HG03139 (cell line): ENCODE measurements at regions not wholly inside any gene's neighbourhood (a gene's known extent, or its start where the extent isn't known, plus 50 kb on each side); places are given as distances from the start of the nearest gene placed in this dataset.
"Not testable (repeated sequence)": the region's sequence is repeated elsewhere in the genome, so short reads cannot be mapped to it uniquely, and the experiment has no call there.

ENCODE experiments used
- ATAC-seq: cut with Tn5 transposase; IDR thresholded peaks from one replicate; pipeline ENCODE4 v1.9.1; 2021; ENCODE audit not compliant: unreplicated experiment

DNA sequence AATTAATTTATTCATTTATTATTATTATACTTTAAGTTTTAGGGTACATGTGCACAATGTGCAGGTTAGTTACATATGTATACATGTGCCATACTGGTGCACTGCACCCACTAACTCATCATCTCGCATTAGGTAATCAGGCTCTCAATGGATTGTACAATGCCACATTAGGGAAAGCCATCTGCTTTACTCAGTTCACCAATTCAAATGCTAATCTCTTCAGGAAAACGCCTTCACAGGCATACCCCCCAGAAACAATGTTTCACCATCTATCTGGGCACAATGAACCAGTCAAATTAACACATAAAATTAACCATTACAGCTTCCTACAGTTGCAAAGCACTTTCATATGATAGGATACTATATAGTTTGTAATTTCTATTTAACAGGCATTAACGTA is 84.8 kb upstream of the DNAJC10 start:
- ATAC-seq: no peak

DNA sequence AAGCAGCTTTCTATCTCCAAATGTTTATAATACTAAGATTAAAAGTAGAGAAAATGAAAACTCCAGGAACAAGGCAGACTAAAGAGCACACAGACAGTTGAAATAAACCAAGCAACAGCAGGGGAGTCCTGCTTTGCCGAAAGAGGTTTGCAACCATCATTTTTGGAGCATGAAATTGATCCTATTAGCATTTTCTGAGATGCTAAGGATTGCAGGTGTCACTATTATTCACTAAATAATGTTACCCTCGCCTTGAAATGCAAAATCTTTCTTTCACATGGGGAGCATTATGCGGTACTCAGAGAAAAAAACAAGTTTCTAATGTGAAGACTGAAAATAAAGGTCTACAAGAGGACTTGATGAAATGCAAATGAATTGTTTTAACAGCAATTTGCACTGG is 81.7 kb upstream of the DNAJC10 start:
- ATAC-seq: no peak

DNA sequence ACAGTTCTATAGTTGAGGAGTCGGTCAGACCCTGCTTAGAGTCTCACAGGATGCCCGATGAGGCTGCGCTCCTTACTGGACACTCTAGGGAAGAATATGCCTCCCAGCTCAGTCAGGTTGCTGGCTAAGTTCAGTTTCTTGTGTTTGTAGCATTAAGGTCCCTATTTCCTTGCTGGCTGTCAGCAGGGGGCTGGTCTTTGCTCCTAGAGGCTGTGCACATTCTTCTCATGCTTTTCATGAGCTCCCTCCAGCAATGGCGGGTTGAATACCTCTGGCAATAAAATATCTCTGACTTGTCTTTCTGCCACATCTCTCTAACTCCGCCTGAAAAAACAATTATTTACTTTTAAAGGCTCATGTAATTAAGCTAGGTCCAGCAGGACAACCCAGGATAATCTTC is 79.4 kb upstream of the DNAJC10 start:
- no peak for ATAC-seq

DNA sequence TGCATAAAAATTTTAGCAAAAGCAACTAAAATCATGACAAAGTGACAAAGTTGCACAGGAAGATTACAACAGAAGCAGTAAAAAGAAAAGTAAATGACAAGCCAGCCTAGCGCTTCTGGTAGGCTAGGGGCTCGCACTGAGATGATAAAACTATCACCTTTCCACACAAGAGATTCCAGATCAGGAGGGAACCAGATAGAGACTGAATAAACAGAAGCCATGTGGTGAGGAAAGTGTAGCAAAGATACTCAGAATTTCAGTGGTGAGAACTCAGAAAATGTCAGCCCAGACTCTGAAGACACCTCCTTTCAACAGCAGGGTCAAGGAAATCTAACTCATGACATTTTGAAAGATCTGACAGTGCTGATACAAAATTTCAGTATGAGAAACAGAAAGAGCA is 77.4 kb upstream of the DNAJC10 start:
- no peak for ATAC-seq

DNA sequence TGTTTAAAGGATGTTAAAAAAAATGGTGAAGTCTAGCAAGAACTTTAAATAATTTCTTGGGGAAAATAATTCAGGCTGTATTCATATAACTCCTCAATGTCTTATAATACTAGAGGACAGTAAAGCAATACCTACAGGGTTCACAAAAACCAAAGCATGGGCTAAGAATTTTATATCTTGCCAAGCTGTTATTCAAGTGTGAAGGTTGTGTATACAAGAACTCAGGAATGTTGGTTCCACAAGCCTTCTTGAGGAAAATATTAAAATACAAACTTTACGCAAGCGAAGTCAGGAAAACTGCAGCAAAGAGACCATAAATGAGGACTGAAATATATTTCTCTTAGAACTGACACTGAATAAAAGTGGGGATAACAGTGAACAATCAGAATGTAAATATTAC is 76.1 kb upstream of the DNAJC10 start:
- no peak for ATAC-seq

DNA sequence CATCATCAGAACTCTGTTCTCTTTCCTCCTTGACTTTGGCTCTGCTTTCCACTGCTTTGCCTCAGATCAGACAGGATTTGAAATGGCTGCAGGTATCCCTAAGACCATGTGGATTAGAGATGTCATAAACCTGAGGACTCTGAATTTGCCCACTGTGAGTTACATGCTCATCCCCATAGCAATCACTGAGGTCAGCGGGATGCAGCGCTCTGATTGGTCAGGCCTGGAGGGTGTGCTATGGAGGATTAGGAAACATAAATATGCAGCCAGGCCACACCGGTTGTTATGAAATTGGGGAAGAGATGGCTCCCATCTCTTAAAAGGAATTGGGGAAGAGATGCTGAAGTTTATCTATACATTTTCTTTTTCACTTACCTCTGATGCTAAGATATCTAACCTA is 73.7 kb upstream of the DNAJC10 start:
- ATAC-seq: peak; percentile 100

DNA sequence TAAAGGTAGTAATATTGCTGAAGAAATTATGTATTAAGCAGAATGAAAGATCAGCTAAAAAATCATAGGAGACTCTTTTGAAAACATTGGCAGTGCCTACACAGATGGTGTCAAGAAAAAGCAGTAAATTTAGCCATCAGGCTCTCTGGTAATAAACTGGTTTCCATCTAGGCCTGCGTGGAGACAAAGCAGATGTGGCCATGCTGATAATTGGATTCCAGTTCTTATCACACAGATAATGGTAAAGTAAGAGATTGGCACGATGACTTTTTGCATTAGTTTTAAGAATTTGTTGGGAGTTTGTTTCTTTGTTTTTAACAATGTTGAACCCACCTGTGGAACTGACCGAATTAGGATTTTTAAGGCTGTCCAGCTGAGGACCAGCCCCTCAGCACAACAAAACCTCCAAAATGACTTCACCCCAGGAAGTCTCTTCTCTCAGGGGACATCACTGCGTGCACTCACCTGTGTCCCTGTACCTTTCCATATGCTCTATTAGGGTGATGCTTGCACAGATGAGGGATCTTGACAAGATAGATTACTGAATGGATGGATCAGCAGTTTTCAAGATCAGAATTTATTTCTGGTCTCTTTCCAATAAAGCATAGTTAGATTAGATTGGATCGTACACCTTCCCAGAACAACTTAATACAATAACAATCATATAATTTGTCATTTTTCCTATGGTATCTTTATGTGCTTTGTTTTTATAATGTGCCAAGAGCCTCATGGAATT is 69.1 kb upstream of the DNAJC10 start:
- no peak for ATAC-seq

DNA sequence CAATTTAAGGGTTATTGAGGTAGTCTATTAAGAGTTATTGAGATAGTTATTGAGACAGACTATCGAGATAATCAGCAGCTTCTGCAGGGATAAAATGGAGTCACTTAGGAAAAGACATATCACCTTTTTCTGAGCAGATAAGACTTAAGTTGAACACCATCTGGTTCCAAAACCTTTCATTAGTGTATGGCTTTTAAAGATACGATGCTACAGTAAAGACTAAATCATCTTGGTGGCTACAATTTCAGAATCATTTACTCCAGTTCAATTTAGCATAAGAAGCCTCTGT is 68.6 kb upstream of the DNAJC10 start:
- no peak for ATAC-seq

DNA sequence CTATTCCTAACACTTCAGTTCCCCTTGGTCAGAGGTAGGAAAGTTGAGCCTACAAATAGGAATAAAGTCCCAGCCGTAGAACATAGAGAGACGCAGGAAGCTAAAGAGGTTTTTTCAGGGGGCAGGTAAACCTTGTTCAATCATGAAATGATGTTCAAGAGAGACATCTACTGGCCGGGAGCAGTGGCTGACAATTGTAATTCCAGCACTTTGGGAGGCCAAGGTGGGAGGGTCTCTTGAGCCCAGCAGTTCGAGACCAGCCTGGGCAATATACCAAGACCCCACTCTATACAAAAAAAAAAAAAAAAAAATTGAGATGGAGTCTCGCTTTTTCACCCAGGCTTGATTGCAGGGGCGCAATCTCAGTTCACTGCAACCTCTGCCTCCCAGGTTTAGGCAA is 66.7 kb upstream of the DNAJC10 start:
- ATAC-seq: no peak

DNA sequence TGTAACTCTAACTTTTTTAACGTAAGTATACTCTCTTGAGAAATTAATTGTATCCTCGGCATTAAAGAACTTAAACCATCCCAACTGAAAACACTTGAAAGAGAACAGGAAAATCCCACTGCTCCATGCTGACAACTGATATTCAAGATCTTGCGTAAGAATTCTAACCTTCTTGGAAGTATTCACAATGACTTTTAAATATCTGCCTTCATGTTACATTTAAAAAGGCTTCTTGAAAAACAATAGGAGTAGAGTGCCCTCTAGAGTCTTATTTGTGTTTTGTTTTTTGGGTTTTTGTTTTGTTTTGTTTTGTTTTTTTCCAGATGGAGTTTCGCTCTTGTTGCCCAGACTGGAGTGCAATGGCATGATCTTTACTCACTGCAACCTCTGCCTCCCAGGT is 65.4 kb upstream of the DNAJC10 start:
- no peak for ATAC-seq

DNA sequence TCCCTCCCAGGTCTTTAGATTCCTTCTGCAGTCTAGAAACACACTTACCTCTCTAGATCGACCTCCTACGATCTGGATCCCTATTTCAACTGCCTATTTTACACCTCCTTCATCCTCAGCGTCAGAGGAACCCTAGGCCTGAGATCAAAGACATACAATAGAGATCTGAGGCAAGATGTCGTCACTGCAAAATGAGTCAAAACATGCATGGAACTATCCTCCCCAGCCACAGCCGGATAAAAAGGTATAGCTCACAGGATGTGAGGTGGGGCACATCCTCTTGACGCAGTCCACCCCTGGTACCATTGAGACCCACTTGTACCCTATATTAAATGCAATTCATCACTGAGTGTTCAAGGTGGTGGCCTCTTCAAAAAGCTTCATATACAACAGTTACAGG is 63.7 kb upstream of the DNAJC10 start:
- ATAC-seq: no peak

DNA sequence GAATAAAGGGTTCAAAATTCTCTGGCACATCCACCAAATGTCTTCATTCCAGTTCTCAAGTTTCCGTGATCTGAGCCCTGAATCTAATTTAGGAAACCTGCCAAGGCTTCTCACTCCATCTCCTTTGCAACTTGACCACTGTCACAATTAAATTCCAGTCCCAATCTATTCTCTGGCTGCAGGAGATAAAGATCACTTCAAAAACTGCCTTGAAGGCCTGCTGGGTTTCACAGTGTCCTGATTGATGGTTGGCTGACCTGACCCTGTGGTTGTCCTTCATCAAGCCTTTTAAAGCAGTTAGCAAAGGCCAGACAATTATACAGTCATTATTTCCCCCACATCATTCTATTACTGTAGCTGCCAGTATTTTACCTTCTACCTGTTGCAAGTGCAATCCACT is 60.3 kb upstream of the DNAJC10 start:
- no peak for ATAC-seq

DNA sequence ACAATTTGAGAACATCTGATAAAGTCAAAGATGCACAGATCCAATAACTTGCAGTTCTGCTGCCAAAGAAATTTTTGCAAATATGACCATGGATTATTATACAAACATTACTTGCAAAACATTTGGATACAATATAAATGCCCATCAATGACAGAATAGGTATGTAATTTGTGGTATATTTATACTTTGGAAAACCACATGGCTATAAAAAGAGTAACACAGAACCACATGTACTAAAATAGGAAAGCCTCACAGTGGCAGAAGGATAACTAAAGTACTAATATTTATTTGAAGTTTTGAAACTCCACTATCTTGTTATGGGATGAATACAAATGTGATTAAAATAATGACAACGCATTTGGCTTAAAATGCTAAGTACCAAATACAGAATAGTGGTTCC is 51.8 kb upstream of the DNAJC10 start:
- no peak for ATAC-seq

DNA sequence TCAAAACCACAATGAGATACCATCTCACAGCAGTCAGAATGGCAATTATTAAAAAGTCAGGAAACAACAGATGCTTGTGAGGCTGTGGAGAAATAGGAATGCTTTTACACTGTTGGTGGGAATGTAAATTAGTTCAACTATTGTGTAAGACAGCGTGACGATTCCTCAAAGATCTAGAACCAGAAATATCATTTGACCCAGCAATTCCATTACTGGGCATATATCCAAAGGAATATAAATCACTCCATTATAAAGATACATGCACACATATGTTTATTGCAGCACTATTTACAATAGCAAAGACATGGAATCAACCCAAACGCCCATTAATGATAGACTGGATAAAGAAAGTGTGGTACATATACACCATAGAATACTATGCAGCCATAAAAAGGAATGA is 50.6 kb upstream of the DNAJC10 start:
- not testable (repeated sequence) for ATAC-seq
